ENCODE measurements at regions not wholly inside any gene's neighbourhood (a gene's known extent, or its start where the extent isn't known, plus 50 kb on each side); places are given as distances from the start of the nearest gene placed in this dataset.

DNA sequence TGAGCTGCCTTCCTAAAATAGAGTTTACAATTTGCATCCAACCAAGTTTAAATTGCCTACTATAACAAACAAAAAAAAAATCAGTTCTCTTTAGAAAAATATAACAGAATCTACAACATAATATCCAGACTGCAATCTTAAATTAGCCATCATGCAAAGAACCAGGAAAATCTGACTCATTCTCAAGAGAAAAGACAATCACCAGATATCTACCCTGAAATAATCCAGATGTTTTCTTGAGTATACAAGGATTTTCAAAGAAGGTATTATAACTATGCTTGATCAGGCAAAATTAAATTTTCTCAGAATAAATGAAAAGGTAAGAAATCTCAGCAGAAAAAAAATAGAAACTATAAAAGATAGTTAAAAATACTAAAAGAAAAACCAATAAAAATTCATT lies 115.6 kb downstream of the CCER1 start:
- no peak for TF ChIP-seq POLR2A (IDR thresholded peaks at IDR 0.05; ENCODE audit: low read depth, low read length)
- TF ChIP-seq TAF1 (IDR thresholded peaks at IDR 0.05; ENCODE audit: borderline replicate concordance, low read depth, low read length) = no peak
